ENCODE measurements at regions not wholly inside any gene's neighbourhood (a gene's known extent, or its start where the extent isn't known, plus 50 kb on each side); places are given as distances from the start of the nearest gene placed in this dataset.

DNA sequence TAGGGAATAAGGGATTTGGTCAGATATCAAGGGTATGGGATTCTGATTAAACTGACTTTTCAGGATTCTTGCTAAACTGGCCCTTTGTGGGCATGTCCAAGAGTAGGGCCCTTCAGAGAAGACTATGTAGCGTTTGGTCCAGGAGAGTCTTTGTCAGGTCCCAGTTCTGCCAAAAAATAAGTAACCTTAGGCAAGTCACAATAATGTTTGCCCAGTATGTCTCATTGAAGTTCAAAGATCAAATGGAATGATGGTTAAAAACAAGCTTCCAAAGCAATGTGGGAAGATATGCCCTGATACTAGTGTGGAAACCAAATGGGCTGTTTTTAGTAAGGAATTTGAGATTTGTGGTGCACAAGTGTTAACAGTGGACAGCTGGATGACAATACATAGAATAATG, 454.4 kb downstream of the WDR72 start:
- no peak for DNase-seq (ENCODE audit: low spot score)

DNA sequence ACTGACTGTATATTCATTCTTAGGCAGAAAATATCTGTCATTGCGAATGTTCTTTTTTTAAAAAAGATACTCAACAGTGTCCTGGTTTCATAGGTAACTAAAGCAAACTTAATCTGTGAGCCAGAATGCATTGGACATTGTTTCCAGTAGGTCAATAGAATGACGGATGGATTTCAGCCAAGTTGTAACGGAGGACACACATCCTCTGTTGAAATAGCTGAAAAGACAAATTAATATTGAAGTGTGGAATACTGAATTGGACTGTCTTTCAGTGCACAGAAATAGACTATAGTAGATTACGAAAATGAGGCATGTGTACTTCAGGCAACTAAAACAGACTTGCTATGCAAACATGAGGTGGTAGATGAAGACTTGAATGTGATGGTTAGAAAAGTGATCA, 461.6 kb downstream of the WDR72 start:
- no peak for DNase-seq (ENCODE audit: low spot score)

DNA sequence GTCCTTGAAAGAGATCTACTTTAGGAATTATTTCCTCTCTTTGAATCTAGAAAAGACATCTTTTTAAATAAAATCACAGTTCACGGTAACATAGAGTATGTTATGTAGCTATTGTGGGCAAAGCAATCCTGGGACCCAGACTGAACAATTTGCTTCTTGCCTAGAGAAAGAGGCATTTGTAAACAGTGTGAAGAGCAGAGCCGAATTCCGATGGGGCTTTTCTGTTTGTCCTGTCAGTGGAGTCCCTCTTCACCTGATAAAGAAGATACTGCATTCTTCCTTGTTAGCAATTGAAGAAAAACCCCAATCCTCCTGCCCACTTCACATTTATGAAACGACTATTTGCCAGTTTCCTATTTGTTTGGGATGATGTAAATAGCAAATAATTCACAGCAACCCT, 462.9 kb downstream of the WDR72 start:
- no peak for DNase-seq (ENCODE audit: low spot score)

DNA sequence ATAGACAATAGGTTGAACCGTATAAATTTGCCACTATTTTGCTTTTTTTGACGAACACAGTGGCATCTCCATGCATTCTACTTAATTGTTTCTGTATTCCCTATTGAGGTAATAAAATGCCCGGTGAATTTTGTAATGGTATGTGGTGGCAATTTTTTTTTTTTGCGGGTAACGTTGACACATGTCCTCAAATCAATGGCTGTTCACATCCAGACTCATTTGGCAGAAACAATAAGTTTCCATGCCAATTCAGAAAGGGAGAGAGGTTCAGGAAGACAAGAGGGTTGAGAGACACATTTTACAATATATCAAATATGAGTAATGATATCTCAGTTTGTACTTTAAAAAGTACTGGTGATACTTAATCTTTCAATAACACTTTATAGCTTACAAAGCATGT, 463.9 kb downstream of the WDR72 start:
- no peak for DNase-seq (ENCODE audit: low spot score)

DNA sequence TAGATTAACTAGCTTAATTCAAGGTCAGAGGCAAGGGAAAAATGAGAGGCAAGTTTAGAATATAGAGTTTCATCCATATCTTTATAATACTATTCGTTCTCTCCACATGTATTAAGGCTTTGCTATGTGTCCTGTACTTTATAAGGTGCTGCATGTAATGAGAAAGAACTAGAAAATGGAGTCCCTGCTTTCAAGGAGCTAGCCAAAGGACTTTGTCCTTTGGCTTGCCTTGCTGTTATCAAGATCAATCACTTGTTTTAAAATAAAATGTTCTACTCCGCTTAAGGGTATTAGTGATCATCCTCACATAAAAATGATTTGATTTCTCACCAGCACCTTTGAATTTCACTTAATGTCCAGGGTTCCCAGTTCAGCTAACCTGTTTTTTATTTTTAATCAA, 470.9 kb downstream of the WDR72 start:
- DNase-seq (ENCODE audit: low spot score): no peak

DNA sequence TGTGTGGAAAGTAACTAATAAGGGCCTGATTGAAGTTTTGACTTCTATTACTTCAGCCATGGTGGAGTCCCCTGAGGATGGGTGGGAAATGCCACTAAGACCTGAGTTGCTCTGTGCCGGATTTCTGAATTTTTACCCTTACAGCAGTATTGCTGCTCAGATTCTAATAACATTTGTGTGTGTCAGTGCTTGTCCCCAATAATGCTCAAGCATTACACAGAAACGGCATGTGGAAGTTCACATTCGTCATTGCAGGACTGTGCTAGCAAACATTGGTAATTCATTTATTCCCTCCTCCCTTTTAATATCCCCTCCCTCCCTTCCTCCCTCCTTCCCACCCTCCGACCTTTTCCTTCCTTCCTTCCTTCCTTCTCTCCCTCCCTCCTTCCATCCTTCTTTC, 484.5 kb upstream of the ONECUT1 start:
- DNase-seq (ENCODE audit: low spot score): no peak

DNA sequence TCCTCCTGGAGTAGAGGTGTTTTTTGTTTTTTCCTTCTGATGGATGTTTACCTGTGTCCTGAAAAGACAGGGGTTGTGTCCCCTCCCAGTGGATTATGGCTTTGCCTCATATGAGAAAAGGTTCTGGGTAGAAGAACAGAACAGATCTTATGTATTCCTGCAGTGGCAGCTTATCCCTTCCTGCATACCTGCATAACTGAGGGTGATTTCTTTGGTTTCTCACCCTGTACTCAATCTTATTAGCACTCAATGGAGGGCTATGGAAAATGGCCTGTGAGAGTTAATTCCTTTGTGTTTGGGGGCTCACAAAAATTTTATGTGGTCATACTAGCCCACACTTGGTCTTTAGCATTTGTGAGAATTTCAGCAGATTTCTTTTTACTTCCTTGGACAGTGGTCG, 482.0 kb upstream of the ONECUT1 start:
- DNase-seq (ENCODE audit: low spot score): no peak

DNA sequence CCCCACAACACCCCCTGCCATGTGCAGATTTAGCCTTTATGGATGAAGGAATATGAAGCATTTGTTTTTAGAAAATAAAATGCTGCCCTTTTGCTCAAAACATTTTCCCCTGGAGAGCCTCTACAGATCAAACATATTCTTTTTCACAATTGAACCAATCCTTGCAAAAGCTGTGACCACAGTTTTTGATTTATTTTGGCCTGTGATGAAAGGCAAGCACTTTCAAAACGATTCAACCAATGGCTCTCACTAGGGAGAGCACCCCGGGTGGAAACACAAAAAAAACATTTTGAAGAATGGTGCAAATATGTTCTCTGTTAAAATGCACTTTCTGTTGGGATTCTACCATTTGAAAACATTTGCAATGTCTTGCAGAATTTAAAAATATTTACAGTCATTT, 476.0 kb upstream of the ONECUT1 start:
- peak; percentile 1 for DNase-seq (ENCODE audit: low spot score)

DNA sequence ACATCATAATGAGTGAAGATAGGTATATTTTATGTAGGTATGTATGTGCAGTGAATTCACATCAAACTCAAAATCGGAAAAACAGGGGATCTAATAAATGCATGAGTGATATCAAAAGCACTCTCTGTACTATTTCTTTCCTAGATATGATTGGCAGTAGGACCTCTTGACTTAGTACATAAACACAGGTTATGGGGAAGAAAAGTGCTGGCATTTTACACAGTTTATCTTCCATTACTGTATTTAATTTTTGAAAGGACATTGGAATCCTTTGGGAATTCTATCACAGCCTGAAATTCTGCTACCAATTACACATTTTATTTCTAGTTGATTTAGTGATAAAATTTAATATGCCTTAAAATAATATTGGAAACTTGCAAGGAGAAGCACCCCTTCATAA, 470.5 kb upstream of the ONECUT1 start:
- no peak for DNase-seq (ENCODE audit: low spot score)

DNA sequence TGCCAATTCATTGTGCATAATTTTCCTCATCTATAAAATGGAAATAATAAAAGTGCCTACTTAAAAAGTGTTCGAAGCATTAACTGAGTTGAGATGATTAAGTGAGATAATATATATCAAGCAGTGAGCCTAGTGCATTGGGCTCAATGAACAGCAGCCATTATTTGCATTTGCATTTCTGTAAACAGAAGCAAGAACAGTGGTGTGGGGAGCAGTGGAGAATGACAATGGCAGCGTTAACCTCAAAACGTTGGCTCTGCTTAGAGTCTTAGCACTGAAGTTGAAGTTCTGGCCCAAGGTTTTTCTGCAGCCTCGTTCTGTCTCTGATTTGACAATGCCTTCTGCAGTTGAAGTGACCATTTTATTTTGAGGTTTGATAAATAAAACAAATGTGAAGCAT, 466.3 kb upstream of the ONECUT1 start:
- DNase-seq (ENCODE audit: low spot score): no peak

DNA sequence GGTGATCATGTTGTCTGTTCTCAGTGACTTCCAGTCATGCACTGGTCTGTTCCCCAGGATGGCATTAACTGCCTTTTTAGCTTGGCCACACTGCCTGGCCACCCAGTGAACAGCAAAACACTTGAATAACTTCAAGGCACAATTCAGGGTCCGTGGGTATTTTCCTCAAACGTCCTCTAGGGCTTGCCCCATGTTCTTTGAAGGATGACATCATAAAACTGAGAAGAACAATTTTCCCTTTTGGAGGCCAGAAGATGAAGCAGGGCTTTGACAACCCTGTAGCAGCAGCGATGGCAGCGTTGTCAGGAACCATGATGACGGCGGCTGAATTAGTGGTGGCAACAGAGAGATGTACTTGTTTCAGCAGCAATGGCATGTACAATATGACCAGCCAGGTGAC, 465.9 kb upstream of the ONECUT1 start:
- no peak for DNase-seq (ENCODE audit: low spot score)

DNA sequence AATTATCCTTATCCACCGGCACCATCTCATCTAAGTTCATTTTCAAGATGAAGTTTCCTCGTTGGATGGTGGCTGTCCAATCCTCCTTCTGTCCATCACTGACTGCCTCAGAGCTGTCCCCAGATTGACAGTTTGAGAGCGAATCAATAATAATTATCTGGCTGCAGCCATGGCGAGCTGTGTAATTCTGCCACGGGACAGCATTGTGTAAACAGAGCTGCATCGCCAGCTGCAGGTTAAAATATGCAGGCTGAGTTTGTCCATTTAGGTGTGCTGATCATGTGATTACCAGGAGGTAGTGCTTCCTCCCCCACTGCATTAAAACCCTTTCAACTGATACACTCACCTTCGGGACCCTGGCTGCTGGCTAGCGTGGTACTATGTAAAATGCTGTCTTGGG, 461.9 kb upstream of the ONECUT1 start:
- no peak for DNase-seq (ENCODE audit: low spot score)

DNA sequence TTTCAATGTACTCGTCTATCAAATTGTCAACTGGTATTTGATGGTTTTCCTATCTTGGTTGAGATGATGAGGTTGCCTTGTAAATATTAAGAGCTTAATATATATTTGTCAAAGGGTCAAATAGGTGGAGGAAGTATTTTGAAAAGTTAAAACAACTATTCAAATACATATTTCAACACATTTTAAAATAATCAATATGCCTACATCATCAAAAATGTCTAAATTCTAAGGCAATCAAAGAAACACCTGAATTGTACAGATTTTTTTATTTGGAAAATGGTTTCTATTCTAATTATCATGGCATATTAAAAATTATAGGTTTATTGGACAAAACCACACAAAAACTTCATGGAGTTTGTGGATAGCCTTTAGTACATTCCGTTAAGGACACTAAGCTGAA, 461.4 kb upstream of the ONECUT1 start:
- DNase-seq (ENCODE audit: low spot score): no peak

DNA sequence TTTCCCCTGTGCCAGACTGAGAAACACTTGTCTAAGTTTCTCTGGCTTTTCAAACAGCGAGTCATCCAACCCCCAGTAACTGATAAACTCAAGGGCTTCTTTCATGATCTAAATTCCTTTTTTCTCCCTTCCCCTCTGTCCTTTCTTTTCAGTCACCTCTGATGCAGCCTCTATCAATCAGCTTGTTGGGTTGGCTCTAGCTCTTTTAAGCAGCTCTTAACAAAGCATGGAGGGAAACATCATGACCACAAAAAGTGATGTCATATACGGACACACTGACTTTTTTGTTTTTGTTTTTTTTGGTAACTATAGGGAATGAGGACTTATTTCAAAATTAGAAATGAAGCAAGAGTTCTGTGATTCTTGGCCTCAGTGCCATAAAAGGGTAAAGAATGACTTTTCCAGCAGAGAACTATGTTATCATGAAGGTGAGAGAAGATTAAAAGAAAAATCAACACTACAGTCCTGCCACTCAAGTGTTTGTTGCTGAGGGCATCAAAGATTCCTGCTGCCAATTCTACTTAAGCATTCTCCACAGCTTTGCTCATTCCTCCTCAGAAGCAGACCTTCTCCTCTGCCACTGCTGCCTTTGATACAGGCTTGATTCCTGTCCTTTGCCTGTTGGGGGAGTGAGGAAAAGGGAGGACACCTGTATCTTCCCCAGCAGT, 457.0 kb upstream of the ONECUT1 start:
- DNase-seq (ENCODE audit: low spot score): no peak

DNA sequence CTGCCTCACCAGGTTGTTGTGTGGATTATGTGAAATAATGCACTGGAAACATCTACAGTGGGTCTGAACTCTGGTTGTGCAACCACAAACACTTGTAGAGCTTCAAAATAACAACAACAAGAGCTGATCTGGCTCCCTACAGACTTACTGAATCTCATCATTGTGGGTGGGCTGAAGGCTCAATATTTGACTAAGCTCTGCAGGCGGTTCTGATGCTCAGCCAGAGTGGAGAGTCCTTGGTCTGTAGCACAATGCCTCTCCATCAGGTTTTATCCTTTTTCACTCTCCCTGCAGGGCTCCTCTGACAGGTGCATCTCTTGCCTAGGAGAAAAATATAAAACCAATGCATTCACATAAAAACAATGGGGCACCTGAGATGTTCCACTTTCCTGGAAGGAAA, 456.3 kb upstream of the ONECUT1 start:
- DNase-seq (ENCODE audit: low spot score): no peak

DNA sequence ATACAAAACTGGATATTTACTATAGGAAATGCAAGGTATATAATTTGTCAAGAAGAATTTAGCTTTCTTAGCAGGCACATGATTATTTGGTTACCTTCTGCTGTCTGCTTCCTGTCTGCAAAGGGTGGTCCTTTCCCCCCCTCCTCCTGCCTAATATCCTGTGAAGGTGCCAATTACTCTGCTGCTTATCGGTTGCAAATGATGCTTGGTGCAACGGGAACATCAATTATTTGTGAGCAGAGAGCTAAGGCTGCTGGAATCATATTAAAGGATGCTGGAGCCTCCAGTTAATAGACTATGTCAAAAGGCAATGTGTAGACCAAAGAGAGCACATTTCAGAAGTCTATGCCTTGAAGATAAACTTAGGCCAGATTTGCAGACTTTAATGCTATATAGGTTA, 443.7 kb upstream of the ONECUT1 start:
- no peak for DNase-seq (ENCODE audit: low spot score)

DNA sequence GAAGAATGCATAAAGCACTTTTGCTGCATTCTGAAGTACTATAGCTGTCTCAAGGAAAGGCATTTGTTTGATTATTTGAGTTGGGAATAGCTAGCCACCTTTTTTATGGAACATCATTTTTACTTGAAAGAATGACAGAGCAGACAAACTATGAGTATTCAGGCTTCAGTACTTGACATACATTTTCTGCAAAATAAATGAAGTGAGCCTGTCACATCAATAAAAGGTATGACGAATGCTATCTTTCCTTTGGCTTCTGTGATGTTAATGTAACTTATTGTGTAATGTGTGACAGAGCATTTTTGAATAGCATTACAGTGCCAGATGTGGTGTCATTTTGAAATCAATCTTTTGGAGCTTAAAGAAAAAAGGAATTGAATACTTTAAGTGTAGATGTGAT, 440.3 kb upstream of the ONECUT1 start:
- DNase-seq (ENCODE audit: low spot score): no peak

DNA sequence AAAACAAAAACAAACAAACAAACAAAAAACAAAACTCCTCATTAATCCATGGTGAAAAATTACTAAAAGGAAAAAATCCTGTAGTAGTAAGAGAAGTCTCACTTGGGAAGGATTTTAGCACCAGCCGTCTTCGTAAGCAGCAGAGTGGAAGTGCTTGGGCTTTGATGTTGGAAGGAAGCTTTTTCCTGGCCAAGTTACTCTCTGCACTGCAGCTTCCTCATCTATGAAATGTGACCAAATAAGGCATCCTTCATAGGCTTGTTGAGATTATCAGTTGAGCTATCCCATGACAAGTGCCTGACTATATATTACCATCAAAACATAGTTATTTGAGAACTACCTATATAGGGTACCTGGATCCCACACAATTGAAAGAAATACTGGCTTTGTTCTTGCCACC, 436.4 kb upstream of the ONECUT1 start:
- no peak for DNase-seq (ENCODE audit: low spot score)

DNA sequence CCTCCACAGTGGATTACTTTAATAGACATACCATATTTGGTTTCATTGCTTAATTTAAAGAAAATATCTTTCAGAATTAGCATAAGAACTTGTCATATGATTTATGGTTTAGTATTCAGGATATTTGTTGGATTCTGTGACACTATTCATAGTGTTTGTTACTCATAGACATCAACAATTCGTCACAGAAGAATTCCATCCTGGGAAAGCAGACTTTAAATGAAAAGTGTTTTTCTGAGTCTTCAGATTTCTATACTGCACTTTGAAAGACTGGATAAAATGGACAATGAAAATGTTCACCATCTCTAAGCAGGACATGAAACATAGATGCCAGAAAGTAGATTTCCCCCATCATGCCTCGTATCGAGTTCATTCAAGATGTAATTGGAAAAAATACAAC, 435.6 kb upstream of the ONECUT1 start:
- no peak for DNase-seq (ENCODE audit: low spot score)

DNA sequence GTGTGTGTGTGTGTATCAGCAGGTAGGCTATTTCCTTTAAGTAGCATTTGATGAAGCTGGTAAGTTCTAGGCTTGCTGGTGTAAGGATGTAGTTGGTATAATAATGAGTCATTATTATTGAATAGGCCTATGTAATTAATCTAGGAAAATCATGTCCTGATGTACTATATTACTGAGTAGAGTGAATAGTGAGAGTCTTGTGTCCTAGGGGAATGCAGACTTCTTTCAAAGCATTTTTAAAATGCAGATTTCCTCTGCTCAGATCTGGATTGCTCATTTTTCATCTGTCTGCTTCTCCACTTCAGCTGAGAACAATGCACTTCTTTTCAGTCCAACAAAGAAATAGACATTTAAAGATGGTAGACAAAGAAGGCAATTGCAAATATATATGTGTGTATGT, 434.2 kb upstream of the ONECUT1 start:
- no peak for DNase-seq (ENCODE audit: low spot score)

DNA sequence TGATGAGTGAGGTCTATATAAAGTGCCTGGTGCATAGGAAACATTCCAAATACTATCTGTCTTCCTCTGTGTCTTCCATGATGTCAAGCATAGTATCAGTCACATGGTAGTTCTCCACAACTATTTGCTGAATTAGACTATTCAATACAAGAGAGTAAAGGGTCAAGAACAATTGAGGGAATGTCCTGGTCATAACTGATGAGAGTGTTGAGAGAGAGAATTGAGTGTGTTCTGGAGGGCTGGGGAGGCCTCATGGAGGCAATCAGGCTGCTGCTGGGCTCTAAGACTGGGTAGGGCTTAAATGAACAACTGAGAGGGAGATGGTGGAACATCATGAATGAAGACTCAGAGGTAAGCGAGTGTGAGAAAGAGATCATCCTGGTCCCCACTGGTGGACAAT, 433.7 kb upstream of the ONECUT1 start:
- DNase-seq (ENCODE audit: low spot score): no peak

DNA sequence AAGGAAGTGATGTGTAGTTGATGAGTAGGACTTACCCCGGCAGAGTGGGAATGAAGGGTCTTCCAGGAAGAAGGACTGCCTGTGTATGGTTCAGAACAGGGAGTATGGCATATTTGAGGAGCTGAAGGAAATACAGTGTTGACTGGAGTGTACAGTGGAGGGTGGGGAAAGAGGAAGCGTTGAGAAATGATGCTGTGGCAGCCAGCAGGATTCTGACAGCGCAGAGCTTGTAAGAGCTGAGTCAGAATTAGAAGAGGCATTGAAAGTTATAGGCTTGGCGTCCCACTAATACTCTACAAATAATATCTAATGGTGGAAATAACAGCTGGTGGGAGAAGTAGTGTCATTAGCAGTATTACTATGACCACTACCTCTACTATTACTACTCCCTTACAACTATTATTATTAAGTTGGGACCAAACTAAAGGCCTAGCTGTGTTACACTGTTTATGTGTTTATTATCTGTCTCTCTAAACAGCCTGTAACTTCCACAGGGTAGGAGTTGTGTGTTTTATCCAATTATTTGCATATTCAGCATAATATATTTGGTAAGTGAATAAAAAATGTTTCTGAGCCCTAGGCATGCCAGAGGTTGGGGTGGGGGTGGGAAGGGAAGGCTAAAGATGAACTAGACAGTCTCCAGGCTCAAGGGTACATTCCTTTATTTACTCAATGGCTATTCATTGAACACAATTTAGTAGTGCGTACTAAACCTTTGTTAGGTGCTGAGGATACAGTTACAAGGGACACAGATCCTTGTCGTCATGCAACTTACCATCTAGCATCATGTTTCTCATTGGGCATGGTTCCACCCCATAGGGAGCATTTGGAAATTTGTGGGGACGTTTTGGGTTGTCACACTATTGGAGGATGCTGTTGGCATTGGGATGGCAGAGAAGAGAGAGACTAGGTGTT, 428.8 kb upstream of the ONECUT1 start:
- no peak for DNase-seq (ENCODE audit: low spot score)

DNA sequence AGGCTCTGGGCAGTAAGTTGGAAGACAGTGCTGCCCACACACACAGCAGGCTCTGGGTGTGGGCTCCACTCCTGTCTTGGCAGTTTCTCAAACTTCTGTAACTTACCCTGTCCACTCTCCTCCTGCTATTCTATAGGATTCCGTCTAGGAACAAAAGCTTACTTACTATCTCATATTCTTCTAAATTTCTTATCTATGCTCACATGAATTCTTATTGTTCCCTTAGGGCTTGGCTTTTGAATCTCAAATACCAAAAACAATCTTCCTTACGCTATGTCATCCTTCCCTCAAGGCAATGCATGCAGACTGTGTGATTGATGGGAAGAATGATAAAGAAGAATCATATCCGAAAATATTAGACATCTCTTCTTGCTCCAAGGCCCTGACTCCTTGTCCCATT, 425.9 kb upstream of the ONECUT1 start:
- DNase-seq (ENCODE audit: low spot score): no peak

DNA sequence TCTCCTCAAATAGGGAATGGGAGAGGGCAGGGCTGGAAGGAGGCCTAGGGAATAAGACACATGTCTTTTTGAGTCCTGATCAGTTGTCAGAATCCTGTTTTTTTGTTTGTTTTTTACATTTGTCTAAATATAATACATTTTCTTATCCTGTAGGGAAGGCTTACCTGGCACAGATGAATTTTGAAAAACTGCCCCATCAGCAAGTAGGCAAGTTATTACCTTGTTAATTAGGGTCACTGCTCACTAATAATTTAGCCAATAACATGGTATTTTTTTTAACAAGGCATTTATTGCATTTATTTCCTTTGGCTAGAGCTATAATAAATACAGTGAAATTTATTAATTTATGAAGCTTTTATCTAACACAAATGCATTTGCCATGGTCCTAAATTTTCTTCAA, 423.2 kb upstream of the ONECUT1 start:
- DNase-seq (ENCODE audit: low spot score): no peak

Data from pons (tissue), 1 donor.